ENCODE measurements at regions not wholly inside any gene's neighbourhood (a gene's known extent, or its start where the extent isn't known, plus 50 kb on each side); places are given as distances from the start of the nearest gene placed in this dataset.

DNA sequence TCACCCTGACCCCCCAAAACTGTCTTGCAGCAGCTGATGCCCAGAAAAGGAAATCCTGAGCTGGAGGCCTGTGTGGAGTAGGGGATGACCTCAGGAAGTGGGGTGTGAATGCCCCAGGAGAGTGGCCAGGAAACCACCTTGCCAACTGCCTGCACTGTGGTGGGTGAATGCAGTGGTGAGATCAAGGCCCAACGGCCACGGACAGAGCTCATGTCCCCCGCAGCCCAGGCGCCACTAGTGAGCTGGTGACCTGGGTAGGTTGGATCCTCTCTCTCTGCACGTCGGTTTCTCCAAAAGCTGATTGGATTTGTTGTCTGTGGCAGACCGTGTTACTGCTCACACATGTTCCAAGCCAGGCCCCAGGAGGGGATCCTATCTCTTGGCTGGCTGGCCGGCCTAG is 448.9 kb downstream of the TCERG1L start:
- no peak for TF ChIP-seq EZH2phosphoT487 (IDR thresholded peaks at IDR 0.05; ENCODE audit: borderline replicate concordance)
- TF ChIP-seq, protein P1, sequence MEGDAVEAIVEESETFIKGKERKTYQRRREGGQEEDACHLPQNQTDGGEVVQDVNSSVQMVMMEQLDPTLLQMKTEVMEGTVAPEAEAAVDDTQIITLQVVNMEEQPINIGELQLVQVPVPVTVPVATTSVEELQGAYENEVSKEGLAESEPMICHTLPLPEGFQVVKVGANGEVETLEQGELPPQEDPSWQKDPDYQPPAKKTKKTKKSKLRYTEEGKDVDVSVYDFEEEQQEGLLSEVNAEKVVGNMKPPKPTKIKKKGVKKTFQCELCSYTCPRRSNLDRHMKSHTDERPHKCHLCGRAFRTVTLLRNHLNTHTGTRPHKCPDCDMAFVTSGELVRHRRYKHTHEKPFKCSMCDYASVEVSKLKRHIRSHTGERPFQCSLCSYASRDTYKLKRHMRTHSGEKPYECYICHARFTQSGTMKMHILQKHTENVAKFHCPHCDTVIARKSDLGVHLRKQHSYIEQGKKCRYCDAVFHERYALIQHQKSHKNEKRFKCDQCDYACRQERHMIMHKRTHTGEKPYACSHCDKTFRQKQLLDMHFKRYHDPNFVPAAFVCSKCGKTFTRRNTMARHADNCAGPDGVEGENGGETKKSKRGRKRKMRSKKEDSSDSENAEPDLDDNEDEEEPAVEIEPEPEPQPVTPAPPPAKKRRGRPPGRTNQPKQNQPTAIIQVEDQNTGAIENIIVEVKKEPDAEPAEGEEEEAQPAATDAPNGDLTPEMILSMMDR (conservative IDR thresholded peaks at IDR 0.05; ENCODE audit: low read length), result no peak
- Histone ChIP-seq H3K9ac (ENCODE audit: low read depth, low read length, poor library complexity, severe bottlenecking) (no peak overlapping the region), H3K9me3 (ENCODE audit: insufficient read depth, low read depth, low read length) (peaks cover 8% of the 10 kb centered on the region; the same call in 1 of the 2 replicates), H3K9me2 (replicated peaks; ENCODE audit: low read depth, low read length) (no peaks in the 10 kb centered on the region), H3F3A (ENCODE audit: low read depth) (no peaks in the 10 kb centered on the region), H3K27me3 (ENCODE audit: insufficient read depth, low read length, poor library complexity, severe bottlenecking) (no peaks in the 10 kb centered on the region), H2AFZ (ENCODE audit: low read length) (no peak overlapping the region), H3K4me1 (ENCODE audit: insufficient read depth, low read length, poor library complexity, severe bottlenecking) (no peaks in the 10 kb centered on the region), H3K4me3 (ENCODE audit: low read length, poor library complexity, severe bottlenecking) (no peak overlapping the region), H4K20me1 (ENCODE audit: insufficient read depth, low read length, poor library complexity, severe bottlenecking) (no peaks in the 10 kb centered on the region), H3K4me2 (ENCODE audit: low read depth, low read length, poor library complexity, severe bottlenecking) (no peak overlapping the region), H3K79me2 (ENCODE audit: insufficient read depth, low read length) (no peaks in the 10 kb centered on the region), H3K36me3 (ENCODE audit: insufficient read depth, low read length) (no peaks in the 10 kb centered on the region)

DNA sequence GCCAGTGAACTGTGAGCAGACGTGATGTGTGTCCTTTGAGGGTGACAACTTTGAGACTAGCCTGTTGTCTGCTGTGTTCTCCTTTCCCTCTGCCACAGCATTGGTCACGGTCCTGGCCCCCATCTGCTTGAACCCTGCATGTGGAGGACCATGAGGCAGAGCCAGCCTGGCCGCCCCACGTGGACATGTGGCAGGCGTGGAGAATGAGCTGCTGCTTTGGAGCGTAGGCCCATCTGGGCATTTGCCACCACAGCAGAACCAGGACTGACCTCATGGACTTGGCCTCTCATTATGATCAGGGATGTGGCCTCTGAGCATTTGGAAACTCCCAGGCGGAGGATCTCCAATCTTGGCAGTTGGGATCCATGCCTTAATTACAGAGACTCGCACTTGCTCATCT is 448.5 kb downstream of the TCERG1L start:
- no peak overlapping the region for H2AFZ ChIP-seq (ENCODE audit: low read length)
- H3K9me3 ChIP-seq (ENCODE audit: insufficient read depth, low read depth, low read length), result peaks cover 8% of the 10 kb centered on the region; the same call in 1 of the 2 replicates
- no peak overlapping the region for H3K4me3 ChIP-seq (ENCODE audit: low read length, poor library complexity, severe bottlenecking)
- H3K9ac ChIP-seq (ENCODE audit: low read depth, low read length, poor library complexity, severe bottlenecking), result no peak overlapping the region
- H3K4me2 ChIP-seq (ENCODE audit: low read depth, low read length, poor library complexity, severe bottlenecking), result no peak overlapping the region
- no peaks in the 10 kb centered on the region for H3K79me2 ChIP-seq (ENCODE audit: insufficient read depth, low read length)
- no peaks in the 10 kb centered on the region for H4K20me1 ChIP-seq (ENCODE audit: insufficient read depth, low read length, poor library complexity, severe bottlenecking)
- no peaks in the 10 kb centered on the region for H3K27me3 ChIP-seq (ENCODE audit: insufficient read depth, low read length, poor library complexity, severe bottlenecking)
- no peaks in the 10 kb centered on the region for H3K4me1 ChIP-seq (ENCODE audit: insufficient read depth, low read length, poor library complexity, severe bottlenecking)
- no peaks in the 10 kb centered on the region for H3F3A ChIP-seq (ENCODE audit: low read depth)
- no peak for TF ChIP-seq EZH2phosphoT487 (IDR thresholded peaks at IDR 0.05; ENCODE audit: borderline replicate concordance)
- TF ChIP-seq, protein P1 (conservative IDR thresholded peaks at IDR 0.05; ENCODE audit: low read length), result no peak
- no peaks in the 10 kb centered on the region for H3K36me3 ChIP-seq (ENCODE audit: insufficient read depth, low read length)
- no peaks in the 10 kb centered on the region for H3K9me2 ChIP-seq (replicated peaks; ENCODE audit: low read depth, low read length)

DNA sequence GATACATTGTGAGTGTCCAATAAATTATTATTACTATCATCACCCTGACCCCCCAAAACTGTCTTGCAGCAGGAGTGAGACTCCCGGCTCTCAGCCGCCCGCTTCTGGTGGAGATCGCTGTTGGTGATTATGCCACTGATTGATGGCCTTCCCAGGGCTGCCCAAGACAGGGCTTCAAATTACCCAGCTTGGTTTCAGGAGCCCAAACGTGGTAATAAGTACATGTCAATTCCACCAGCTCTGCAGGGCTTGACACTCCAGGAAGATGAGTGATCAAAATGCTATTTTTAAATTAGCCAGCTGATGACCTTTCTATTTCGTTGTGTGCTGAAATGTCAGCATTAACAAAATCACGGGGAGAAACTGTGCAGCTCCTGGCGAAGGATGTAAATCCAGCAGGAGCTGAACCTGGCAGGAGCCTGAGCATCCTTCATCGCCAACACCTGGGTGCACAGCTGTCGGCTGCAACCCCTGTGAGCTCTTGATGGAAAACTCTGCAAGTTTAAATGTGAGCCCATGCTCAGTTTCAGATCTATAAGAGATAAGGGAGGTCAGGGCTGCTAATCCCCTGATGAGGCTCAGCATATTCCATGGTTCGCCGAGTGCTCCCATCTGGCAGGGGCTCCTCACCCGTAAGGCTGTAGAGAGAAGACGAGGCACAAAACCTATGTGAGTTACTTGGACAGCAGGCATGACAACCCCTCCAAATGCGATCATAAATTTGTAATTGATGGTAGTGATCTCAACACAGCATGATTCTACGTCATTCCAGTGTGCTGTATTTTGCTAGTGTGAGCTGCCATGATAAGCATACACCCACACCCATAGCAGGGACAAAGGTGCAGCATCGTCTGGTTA is 446.3 kb downstream of the TCERG1L start:
- no peaks in the 10 kb centered on the region for H3K36me3 ChIP-seq (ENCODE audit: insufficient read depth, low read length)
- H4K20me1 ChIP-seq (ENCODE audit: insufficient read depth, low read length, poor library complexity, severe bottlenecking), result no peaks in the 10 kb centered on the region
- H3K79me2 ChIP-seq (ENCODE audit: insufficient read depth, low read length), result no peaks in the 10 kb centered on the region
- no peak overlapping the region for H3K9ac ChIP-seq (ENCODE audit: low read depth, low read length, poor library complexity, severe bottlenecking)
- H3K9me2 ChIP-seq (replicated peaks; ENCODE audit: low read depth, low read length), result no peaks in the 10 kb centered on the region
- peaks cover 6% of the 10 kb centered on the region; the same call in 1 of the 2 replicates for H3K9me3 ChIP-seq (ENCODE audit: insufficient read depth, low read depth, low read length)
- no peak overlapping the region for H3K4me2 ChIP-seq (ENCODE audit: low read depth, low read length, poor library complexity, severe bottlenecking)
- H2AFZ ChIP-seq (ENCODE audit: low read length), result no peak overlapping the region
- TF ChIP-seq, protein P1 (conservative IDR thresholded peaks at IDR 0.05; ENCODE audit: low read length), result no peak
- no peak for TF ChIP-seq EZH2phosphoT487 (IDR thresholded peaks at IDR 0.05; ENCODE audit: borderline replicate concordance)
- H3K4me3 ChIP-seq (ENCODE audit: low read length, poor library complexity, severe bottlenecking), result no peak overlapping the region
- no peaks in the 10 kb centered on the region for H3K4me1 ChIP-seq (ENCODE audit: insufficient read depth, low read length, poor library complexity, severe bottlenecking)
- no peaks in the 10 kb centered on the region for H3F3A ChIP-seq (ENCODE audit: low read depth)
- no peaks in the 10 kb centered on the region for H3K27me3 ChIP-seq (ENCODE audit: insufficient read depth, low read length, poor library complexity, severe bottlenecking)
